Stimulated activated effector memory CD8-positive, alpha-beta T cell treated with anti-CD3 and anti-CD28 coated beads, Interleukin-12 subunit alpha, Interleukin-12 subunit beta, amount 100 ng/mL, for 72 hours (primary cell): ENCODE measurements at regions not wholly inside any gene's neighbourhood (a gene's known extent, or its start where the extent isn't known, plus 50 kb on each side); places are given as distances from the start of the nearest gene placed in this dataset.
"Not testable (repeated sequence)": the region's sequence is repeated elsewhere in the genome, so short reads cannot be mapped to it uniquely, and the experiment has no call there.

Experiments
- ATAC-seq: fragments of 150-1000 bp; cut with Tn5 transposase; 2 replicates; pipeline ENCODE4 v1.10.0; 2021
- DNase-seq, 2 donors: peaks; one replicate each; pipeline ENCODE4 v3.0.0; 2021 to 2022; ENCODE audit warnings: low spot score in 2 of 2
- H3K27ac Mint-ChIP-seq: one replicate; pipeline ENCODE4 v1.8.0; 2022; ENCODE audit warnings: mild to moderate bottlenecking, mixed read lengths
- H3K36me3 Mint-ChIP-seq: one replicate; pipeline ENCODE4 v1.8.0; 2022; ENCODE audit warnings: mild to moderate bottlenecking, mixed read lengths
- H3K4me1 Mint-ChIP-seq: one replicate; pipeline ENCODE4 v1.8.0; 2022; ENCODE audit warnings: mixed read lengths
- H3K4me3 Mint-ChIP-seq: one replicate; pipeline ENCODE4 v1.8.0; 2022; ENCODE audit warnings: mild to moderate bottlenecking, mixed read lengths
- H3K9me3 Mint-ChIP-seq: one replicate; pipeline ENCODE4 v1.8.0; 2022; ENCODE audit warnings: mixed read lengths

- not testable (repeated sequence) for ATAC-seq
These were observed 485.6 kb downstream of the ACTR3B start for GRCh38 chr7:153245136-153245535.

GRCh38 chr7:153245809-153246208 lies 486.3 kb downstream of the ACTR3B start:
- no peaks in the 10 kb centered on the region for H3K4me1 Mint-ChIP-seq
- H3K36me3 Mint-ChIP-seq = no peaks in the 10 kb centered on the region
- no peak overlapping the region for H3K27ac Mint-ChIP-seq
- H3K4me3 Mint-ChIP-seq = no peak overlapping the region
- no peak for DNase-seq
- ATAC-seq = no peak
- H3K9me3 Mint-ChIP-seq = peaks cover under 1% of the 10 kb centered on the region

More at GRCh38 chr7:153245136-153245535, 485.6 kb downstream of the ACTR3B start:
- not testable (repeated sequence) for H3K27ac Mint-ChIP-seq, H3K36me3 Mint-ChIP-seq, H3K4me1 Mint-ChIP-seq, H3K4me3 Mint-ChIP-seq, H3K9me3 Mint-ChIP-seq, DNase-seq

- DNase-seq (no peak), ATAC-seq (no peak)
- Mint-ChIP-seq H3K36me3 (no peaks in the 10 kb centered on the region), H3K4me1 (no peaks in the 10 kb centered on the region), H3K9me3 (peaks cover 5% of the 10 kb centered on the region), H3K4me3 (no peak overlapping the region), H3K27ac (no peak overlapping the region)
These were observed 488.4 kb downstream of the ACTR3B start for GRCh38 chr7:153247926-153248325.

- Mint-ChIP-seq H3K36me3 (no peaks in the 10 kb centered on the region), H3K27ac (no peak overlapping the region), H3K4me1 (no peaks in the 10 kb centered on the region), H3K9me3 (peaks cover 8% of the 10 kb centered on the region), H3K4me3 (no peak overlapping the region)
- no peak for DNase-seq
- ATAC-seq = no peak
These were observed 499.1 kb downstream of the ACTR3B start for GRCh38 chr7:153258686-153259085.

GRCh38 chr7:153276394-153276793 lies 516.8 kb downstream of the ACTR3B start:
- Mint-ChIP-seq H3K27ac (no peak overlapping the region), H3K9me3 (peaks cover 23% of the 10 kb centered on the region), H3K36me3 (no peaks in the 10 kb centered on the region), H3K4me3 (no peak overlapping the region), H3K4me1 (no peaks in the 10 kb centered on the region)
- no peak for DNase-seq
- no peak for ATAC-seq

- Mint-ChIP-seq H3K4me3 (no peak overlapping the region), H3K27ac (no peak overlapping the region), H3K36me3 (no peaks in the 10 kb centered on the region), H3K9me3 (peaks cover 20% of the 10 kb centered on the region), H3K4me1 (no peaks in the 10 kb centered on the region)
- DNase-seq = no peak
- ATAC-seq = no peak
These were observed 527.2 kb downstream of the ACTR3B start for GRCh38 chr7:153286763-153287162.

- Mint-ChIP-seq H3K9me3 (peaks cover 20% of the 10 kb centered on the region), H3K4me1 (no peaks in the 10 kb centered on the region), H3K36me3 (no peaks in the 10 kb centered on the region), H3K4me3 (no peak overlapping the region), H3K27ac (no peak overlapping the region)
- no peak for DNase-seq
- ATAC-seq = no peak
These were observed 530.5 kb downstream of the ACTR3B start for GRCh38 chr7:153290066-153290465.

GRCh38 chr7:153297141-153297540 lies 537.6 kb downstream of the ACTR3B start:
- ATAC-seq (no peak), DNase-seq (no peak)
- H3K4me1 Mint-ChIP-seq = no peaks in the 10 kb centered on the region

GRCh38 chr7:153301936-153302335 lies 542.4 kb downstream of the ACTR3B start:
- H3K36me3 Mint-ChIP-seq = no peaks in the 10 kb centered on the region
- no peaks in the 10 kb centered on the region for H3K4me1 Mint-ChIP-seq
- H3K27ac Mint-ChIP-seq = no peak overlapping the region
- DNase-seq (no peak), ATAC-seq (no peak)
- no peak overlapping the region for H3K4me3 Mint-ChIP-seq
- H3K9me3 Mint-ChIP-seq = peaks cover 16% of the 10 kb centered on the region

More at GRCh38 chr7:153297141-153297540, 537.6 kb downstream of the ACTR3B start:
- Mint-ChIP-seq H3K27ac (no peak overlapping the region), H3K4me3 (no peak overlapping the region), H3K36me3 (no peaks in the 10 kb centered on the region), H3K9me3 (peaks cover 18% of the 10 kb centered on the region)

GRCh38 chr7:153320005-153320404 lies 560.5 kb downstream of the ACTR3B start:
- H3K4me3 Mint-ChIP-seq = no peak overlapping the region
- H3K27ac Mint-ChIP-seq = no peak overlapping the region
- H3K36me3 Mint-ChIP-seq = no peaks in the 10 kb centered on the region
- H3K9me3 Mint-ChIP-seq = peaks cover 15% of the 10 kb centered on the region
- H3K4me1 Mint-ChIP-seq = no peaks in the 10 kb centered on the region
- DNase-seq (no peak), ATAC-seq (no peak)

- H3K9me3 Mint-ChIP-seq = peaks cover 15% of the 10 kb centered on the region
These were observed 561.1 kb downstream of the ACTR3B start for GRCh38 chr7:153320681-153321080.

GRCh38 chr7:153322991-153323390 lies 563.4 kb downstream of the ACTR3B start:
- DNase-seq (no peak), ATAC-seq (no peak)
- H3K27ac Mint-ChIP-seq = no peak overlapping the region
- no peaks in the 10 kb centered on the region for H3K4me1 Mint-ChIP-seq
- H3K4me3 Mint-ChIP-seq = no peak overlapping the region
- H3K9me3 Mint-ChIP-seq = peaks cover 16% of the 10 kb centered on the region
- H3K36me3 Mint-ChIP-seq = no peaks in the 10 kb centered on the region

More at GRCh38 chr7:153320681-153321080, 561.1 kb downstream of the ACTR3B start:
- no peak overlapping the region for H3K27ac Mint-ChIP-seq
- no peak overlapping the region for H3K4me3 Mint-ChIP-seq
- H3K36me3 Mint-ChIP-seq = no peaks in the 10 kb centered on the region
- ATAC-seq (no peak), DNase-seq (no peak)
- no peaks in the 10 kb centered on the region for H3K4me1 Mint-ChIP-seq

GRCh38 chr7:153324094-153324493 lies 564.5 kb downstream of the ACTR3B start:
- no peaks in the 10 kb centered on the region for H3K36me3 Mint-ChIP-seq
- H3K27ac Mint-ChIP-seq = no peak overlapping the region
- no peak for DNase-seq
- H3K9me3 Mint-ChIP-seq = peaks cover 14% of the 10 kb centered on the region
- H3K4me1 Mint-ChIP-seq = no peaks in the 10 kb centered on the region
- H3K4me3 Mint-ChIP-seq = no peak overlapping the region
- ATAC-seq = no peak

- Mint-ChIP-seq H3K9me3 (peaks cover 9% of the 10 kb centered on the region), H3K4me3 (no peak overlapping the region), H3K36me3 (no peaks in the 10 kb centered on the region), H3K27ac (no peak overlapping the region), H3K4me1 (no peaks in the 10 kb centered on the region)
- ATAC-seq (no peak), DNase-seq (no peak)
These were observed 568.1 kb downstream of the ACTR3B start for GRCh38 chr7:153327683-153328082.

- Mint-ChIP-seq H3K4me1 (no peaks in the 10 kb centered on the region), H3K9me3 (peaks cover 5% of the 10 kb centered on the region), H3K36me3 (no peaks in the 10 kb centered on the region), H3K27ac (no peak overlapping the region), H3K4me3 (no peak overlapping the region)
- no peak for ATAC-seq
- DNase-seq = no peak
These were observed 571.9 kb downstream of the ACTR3B start for GRCh38 chr7:153331427-153331826.

- peaks cover 14% of the 10 kb centered on the region for H3K9me3 Mint-ChIP-seq
- no peak for ATAC-seq
- no peak overlapping the region for H3K27ac Mint-ChIP-seq
- H3K36me3 Mint-ChIP-seq = no peaks in the 10 kb centered on the region
- no peak overlapping the region for H3K4me3 Mint-ChIP-seq
- no peaks in the 10 kb centered on the region for H3K4me1 Mint-ChIP-seq
- no peak for DNase-seq
These were observed 594.5 kb downstream of the ACTR3B start for GRCh38 chr7:153354071-153354470.

GRCh38 chr7:153370092-153370491 lies 610.5 kb downstream of the ACTR3B start:
- DNase-seq (no peak), ATAC-seq (no peak)
- Mint-ChIP-seq H3K4me3 (no peak overlapping the region), H3K9me3 (peaks cover 17% of the 10 kb centered on the region), H3K27ac (no peak overlapping the region), H3K4me1 (no peaks in the 10 kb centered on the region), H3K36me3 (no peaks in the 10 kb centered on the region)
